ENCODE measurements at regions not wholly inside any gene's neighbourhood (a gene's known extent, or its start where the extent isn't known, plus 50 kb on each side); places are given as distances from the start of the nearest gene placed in this dataset.

DNA sequence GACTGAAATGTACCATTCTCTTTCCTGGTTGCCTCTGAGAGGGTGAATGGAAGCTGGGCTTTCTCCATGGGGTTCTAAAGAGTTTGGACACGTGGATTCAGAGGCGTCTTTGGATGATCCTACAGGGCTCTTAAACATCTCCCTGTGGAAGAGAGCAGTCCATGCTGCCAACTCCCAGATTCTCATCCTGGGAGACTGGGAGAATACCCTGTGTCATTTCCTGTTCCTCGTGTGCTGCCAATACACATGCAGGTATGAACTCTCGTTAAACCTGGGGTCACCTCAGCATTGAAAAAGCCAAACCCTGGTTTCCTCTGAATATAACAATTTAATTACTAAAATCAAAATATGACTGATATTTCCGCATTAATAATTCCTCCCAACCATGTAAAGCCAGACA lies 73.3 kb upstream of the NT5C1B start:
- TF ChIP-seq, protein P1, sequence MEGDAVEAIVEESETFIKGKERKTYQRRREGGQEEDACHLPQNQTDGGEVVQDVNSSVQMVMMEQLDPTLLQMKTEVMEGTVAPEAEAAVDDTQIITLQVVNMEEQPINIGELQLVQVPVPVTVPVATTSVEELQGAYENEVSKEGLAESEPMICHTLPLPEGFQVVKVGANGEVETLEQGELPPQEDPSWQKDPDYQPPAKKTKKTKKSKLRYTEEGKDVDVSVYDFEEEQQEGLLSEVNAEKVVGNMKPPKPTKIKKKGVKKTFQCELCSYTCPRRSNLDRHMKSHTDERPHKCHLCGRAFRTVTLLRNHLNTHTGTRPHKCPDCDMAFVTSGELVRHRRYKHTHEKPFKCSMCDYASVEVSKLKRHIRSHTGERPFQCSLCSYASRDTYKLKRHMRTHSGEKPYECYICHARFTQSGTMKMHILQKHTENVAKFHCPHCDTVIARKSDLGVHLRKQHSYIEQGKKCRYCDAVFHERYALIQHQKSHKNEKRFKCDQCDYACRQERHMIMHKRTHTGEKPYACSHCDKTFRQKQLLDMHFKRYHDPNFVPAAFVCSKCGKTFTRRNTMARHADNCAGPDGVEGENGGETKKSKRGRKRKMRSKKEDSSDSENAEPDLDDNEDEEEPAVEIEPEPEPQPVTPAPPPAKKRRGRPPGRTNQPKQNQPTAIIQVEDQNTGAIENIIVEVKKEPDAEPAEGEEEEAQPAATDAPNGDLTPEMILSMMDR (IDR thresholded peaks at IDR 0.05): no peak
- TF ChIP-seq POLR2A (IDR thresholded peaks at IDR 0.05) (no peak), EP300 (IDR thresholded peaks at IDR 0.05) (no peak)

Data from gastroesophageal sphincter (tissue), 3 donors.